Colonic mucosa (tissue), 4 donors: ENCODE measurements at regions not wholly inside any gene's neighbourhood (a gene's known extent, or its start where the extent isn't known, plus 50 kb on each side); places are given as distances from the start of the nearest gene placed in this dataset.

Experiments used
- DNase-seq: peaks from one replicate; pipeline ENCODE4 v3.0.0-alpha.2; 2020
- H3K27ac ChIP-seq: fragments of 200-600 bp; one replicate; pipeline ENCODE4 v1.8.0; 2021
- H3K27me3 ChIP-seq: fragments of 200-600 bp; one replicate; pipeline ENCODE4 v1.8.0; 2021
- H3K36me3 ChIP-seq: fragments of 200-600 bp; one replicate; pipeline ENCODE4 v1.8.0; 2021
- H3K4me1 ChIP-seq: fragments of 200-600 bp; one replicate; pipeline ENCODE4 v1.8.0; 2021; ENCODE audit warnings: mild to moderate bottlenecking
- H3K4me3 ChIP-seq: fragments of 200-600 bp; one replicate; pipeline ENCODE4 v1.8.0; 2021
- H3K9ac ChIP-seq, 2 donors: one replicate each; pipeline ENCODE4 v1.7.0; 2013; ENCODE audit warnings: control low read depth in 2 of 2, low read depth in 2 of 2, low read length in 2 of 2
- H3K9me3 ChIP-seq: fragments of 200-600 bp; one replicate; pipeline ENCODE4 v1.8.0; 2021
- intact Hi-C: fragments of 100-400 bp; cut with DNase I; formaldehyde crosslinking; loops from one replicate; pipeline ENCODE4 v1.14.1; 2022
- TF ChIP-seq, protein P1 (sequence below): fragments of 200-600 bp; IDR thresholded peaks from one replicate; pipeline ENCODE4 v1.8.0; 2022; ENCODE audit warnings: antibody characterized with exemption, mild to moderate bottlenecking
- donor health status: healthy.
- donor health status: DM: no; HTN: no; CAD: no.
- donor health status: DM: no; HTN: no; CAD: no.

DNA sequence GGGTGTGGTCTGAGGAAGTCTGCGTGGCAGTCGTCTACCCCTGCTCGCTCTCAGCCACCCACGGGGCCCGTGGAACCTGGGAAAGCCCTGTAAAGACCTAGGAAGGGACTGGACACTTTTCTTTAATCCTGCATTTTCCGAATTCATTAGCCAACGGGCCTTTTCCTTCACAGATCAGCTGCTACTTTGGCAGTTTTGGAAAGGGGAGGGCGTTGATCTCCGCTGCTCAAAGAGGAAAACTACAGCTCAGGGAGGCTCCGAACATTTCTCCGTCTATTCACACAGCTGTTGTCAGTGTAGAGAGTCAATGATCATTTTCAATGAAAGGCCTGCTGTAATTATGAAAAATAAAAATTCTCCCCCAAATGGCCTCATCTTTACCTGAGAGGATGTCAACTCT, 450.1 kb upstream of the MKI67 start:
- TF ChIP-seq, protein P1, sequence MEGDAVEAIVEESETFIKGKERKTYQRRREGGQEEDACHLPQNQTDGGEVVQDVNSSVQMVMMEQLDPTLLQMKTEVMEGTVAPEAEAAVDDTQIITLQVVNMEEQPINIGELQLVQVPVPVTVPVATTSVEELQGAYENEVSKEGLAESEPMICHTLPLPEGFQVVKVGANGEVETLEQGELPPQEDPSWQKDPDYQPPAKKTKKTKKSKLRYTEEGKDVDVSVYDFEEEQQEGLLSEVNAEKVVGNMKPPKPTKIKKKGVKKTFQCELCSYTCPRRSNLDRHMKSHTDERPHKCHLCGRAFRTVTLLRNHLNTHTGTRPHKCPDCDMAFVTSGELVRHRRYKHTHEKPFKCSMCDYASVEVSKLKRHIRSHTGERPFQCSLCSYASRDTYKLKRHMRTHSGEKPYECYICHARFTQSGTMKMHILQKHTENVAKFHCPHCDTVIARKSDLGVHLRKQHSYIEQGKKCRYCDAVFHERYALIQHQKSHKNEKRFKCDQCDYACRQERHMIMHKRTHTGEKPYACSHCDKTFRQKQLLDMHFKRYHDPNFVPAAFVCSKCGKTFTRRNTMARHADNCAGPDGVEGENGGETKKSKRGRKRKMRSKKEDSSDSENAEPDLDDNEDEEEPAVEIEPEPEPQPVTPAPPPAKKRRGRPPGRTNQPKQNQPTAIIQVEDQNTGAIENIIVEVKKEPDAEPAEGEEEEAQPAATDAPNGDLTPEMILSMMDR = no peak
- no peak for DNase-seq

DNA sequence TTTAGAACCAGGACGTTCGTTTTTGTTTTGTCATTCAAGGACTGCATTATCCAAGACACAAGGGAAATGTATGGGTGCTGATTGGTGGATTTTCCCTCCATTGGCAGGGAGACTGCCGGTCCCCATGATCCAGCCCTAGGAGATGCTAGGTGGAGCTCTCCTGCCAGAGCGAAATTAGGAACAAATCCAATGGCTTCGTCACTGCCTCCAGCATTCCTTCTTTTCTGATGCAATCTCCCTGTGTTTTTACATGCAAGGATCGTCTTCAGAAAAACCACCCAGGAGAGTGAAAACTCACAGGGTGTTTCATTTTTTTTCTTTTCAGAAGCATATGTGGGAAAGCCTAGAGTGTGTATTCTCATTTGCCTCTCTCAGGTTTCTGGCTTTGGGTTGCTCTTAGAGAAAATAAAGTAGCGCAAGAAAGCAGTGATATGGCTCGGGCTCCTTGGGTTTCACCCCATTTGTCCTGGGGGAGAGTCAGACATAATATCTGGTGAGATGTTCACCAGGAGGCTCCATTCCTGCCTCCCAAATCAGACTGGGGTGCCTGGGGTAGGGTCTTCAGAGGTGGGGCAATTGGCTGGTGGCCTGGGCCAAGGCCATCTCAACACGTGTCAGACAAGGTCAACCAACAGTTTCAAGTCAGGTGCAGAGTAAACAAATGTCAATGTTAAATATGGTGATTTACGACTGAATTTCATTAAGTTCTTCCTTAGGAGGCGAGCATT, 450.9 kb upstream of the MKI67 start:
- H3K27me3 ChIP-seq = no peaks in the 10 kb centered on the region
- DNase-seq = no peak
- intact Hi-C loops = no loop called here
- TF ChIP-seq, protein P1 = no peak
- H3K9ac ChIP-seq = no peak overlapping the region
- H3K36me3 ChIP-seq = no peaks in the 10 kb centered on the region
- no peak overlapping the region for H3K27ac ChIP-seq
- H3K9me3 ChIP-seq = no peaks in the 10 kb centered on the region
- H3K4me1 ChIP-seq = no peaks in the 10 kb centered on the region
- H3K4me3 ChIP-seq = no peak overlapping the region

More for the DNA sequence above, 450.1 kb upstream of the MKI67 start:
- Histone ChIP-seq H3K27ac (no peak overlapping the region), H3K9ac (no peak overlapping the region), H3K27me3 (no peaks in the 10 kb centered on the region), H3K4me3 (no peak overlapping the region), H3K36me3 (no peaks in the 10 kb centered on the region), H3K9me3 (no peaks in the 10 kb centered on the region), H3K4me1 (no peaks in the 10 kb centered on the region)
- intact Hi-C loops = no loop called here

DNA sequence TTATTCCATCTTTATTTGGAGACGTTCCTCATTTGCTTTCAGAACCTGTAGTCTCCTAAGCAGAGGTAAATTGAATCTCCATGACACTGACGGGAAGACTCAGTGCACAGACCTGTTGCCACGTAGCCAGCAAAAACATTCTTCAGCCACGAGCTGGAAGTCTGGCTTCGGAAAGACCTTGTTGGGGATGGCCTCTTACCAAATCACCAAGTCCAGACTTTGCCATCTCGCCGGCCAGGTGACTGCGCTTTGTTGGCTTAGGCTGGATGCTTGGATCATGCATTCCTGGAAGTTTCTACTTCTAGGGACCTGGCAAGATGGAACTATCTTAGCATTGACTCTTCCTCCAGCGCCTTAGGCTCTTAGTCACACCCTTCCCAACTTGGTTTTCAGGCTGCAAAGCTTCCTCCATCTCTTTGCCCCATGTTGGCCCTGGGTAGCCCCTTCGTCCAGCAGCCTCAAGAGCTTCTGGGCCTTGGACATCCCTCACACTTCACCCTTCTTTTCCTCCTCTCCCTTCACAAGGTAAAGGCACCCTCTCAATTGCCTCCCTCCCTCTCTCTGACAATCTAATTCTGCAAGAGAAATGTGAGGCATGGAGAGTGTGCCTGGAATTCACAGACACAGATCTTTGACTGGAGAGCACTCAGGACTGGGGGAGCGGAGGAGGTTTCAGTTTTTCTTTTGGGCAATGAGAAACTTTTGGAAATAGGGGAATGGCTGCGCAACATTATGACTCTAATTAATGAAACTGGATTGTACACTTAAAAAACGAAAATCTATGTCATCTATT, 451.9 kb upstream of the MKI67 start:
- Histone ChIP-seq H3K4me1 (no peaks in the 10 kb centered on the region), H3K27me3 (no peaks in the 10 kb centered on the region), H3K9ac (no peak overlapping the region), H3K4me3 (no peak overlapping the region), H3K36me3 (no peaks in the 10 kb centered on the region), H3K27ac (no peak overlapping the region), H3K9me3 (no peaks in the 10 kb centered on the region)
- DNase-seq = no peak
- TF ChIP-seq, protein P1 = no peak
- intact Hi-C loops = no loop called here

DNA sequence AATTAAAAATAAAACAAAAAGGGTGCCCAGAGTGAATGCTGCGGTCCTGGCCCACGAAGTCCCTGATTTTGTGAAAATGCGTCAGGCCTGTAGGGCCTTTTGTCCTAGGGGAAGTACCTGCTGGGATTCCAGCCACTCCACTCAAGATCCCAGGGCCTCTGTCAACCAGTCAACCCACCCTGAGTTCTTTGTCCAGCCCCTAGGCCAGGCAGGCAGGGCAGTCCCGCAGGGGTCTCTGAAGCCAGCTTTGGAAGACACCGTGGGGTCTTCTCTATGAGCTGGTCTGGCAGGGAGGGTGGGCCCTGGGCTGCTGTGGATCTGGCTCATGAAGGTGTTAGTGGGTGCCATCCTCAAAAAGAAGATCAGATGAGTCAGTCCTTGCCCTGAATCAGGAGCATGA, 452.5 kb upstream of the MKI67 start:
- H3K9me3 ChIP-seq = no peaks in the 10 kb centered on the region
- H3K9ac ChIP-seq = no peak overlapping the region
- no peak for DNase-seq
- intact Hi-C loops = no loop called here
- H3K36me3 ChIP-seq = no peaks in the 10 kb centered on the region
- no peak overlapping the region for H3K27ac ChIP-seq
- no peaks in the 10 kb centered on the region for H3K27me3 ChIP-seq
- no peaks in the 10 kb centered on the region for H3K4me1 ChIP-seq
- no peak overlapping the region for H3K4me3 ChIP-seq
- TF ChIP-seq, protein P1 = no peak

DNA sequence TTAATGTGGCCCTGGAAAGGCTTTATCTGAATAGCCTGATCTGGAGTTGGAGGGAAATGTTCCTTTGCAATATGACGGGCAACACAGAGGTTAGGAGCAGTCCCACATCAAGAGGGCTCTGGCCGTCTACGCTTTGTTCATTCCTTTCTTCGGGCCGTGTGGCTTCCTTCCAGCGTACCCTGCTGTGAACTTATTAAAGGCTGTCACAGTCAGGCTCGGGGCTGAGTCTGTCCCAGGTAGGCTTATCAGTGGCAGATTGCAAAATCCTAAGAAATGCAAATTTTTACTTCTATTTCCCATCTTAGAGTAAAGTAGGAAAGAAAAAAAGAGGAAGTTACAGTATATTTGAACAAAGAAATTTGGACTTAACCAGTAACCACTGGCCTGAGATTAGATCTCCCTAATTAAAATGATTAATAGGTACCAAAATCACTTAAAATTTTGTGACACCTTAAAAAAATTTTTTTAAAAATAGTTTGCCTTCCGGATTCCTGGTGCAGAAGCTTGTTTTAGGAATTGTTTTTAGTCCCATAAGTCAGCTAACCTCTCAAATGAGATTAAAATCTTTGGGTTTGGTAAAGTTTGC, 453.1 kb upstream of the MKI67 start:
- DNase-seq = no peak
- Histone ChIP-seq H3K9me3 (no peaks in the 10 kb centered on the region), H3K36me3 (no peaks in the 10 kb centered on the region), H3K27me3 (no peaks in the 10 kb centered on the region), H3K9ac (no peak overlapping the region), H3K4me1 (no peaks in the 10 kb centered on the region), H3K27ac (no peak overlapping the region), H3K4me3 (no peak overlapping the region)
- TF ChIP-seq, protein P1 = no peak
- intact Hi-C loops = no loop called here
